ENCODE measurements at regions not wholly inside any gene's neighbourhood (a gene's known extent, or its start where the extent isn't known, plus 50 kb on each side); places are given as distances from the start of the nearest gene placed in this dataset.

DNA sequence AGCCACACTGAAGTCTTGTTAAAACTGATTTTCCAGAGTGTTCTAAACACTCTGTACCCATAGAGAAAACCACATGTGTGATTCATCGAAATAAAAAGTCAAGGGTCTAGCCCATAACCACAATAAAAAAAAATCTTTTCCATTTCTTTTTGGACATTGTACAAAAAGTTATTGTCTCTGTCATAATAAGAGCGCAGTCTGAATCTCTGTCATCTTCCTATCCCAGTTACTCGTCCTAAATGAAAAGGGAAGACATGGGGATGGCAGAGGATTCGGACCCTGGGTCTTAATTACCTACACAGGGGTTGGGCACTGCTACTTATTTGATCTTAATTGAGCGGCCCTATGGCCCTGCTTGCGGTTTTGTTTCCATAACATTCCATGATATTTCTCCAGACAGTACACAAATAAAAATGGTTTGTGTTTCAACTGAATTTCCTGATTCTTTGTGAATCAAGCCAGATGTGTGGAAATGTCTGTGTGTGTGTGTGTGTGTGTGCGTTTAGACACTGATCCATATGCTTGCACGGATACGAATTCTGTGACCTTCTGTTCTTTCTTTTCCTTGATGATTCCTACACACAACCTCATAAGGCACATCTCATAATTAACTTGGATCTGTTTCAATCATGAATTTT is 133.4 kb upstream of the SPATS2L start:
- Histone ChIP-seq H3K4me3 (no peak overlapping the region), H3K9me3 (no peaks in the 10 kb centered on the region), H3K27ac (no peak overlapping the region), H3K4me1 (no peaks in the 10 kb centered on the region), H3K27me3 (no peaks in the 10 kb centered on the region), H3K36me3 (no peaks in the 10 kb centered on the region)
- intact Hi-C loops (cut with DNase I; ENCODE audit: low total_unique reads), result no loop called here
- 77 to 79% methylated on average over 9 of the region's 9 CpGs for WGBS, 2 donors (ENCODE audit: low coverage in 1 of 2)
- TF ChIP-seq POLR2A (IDR thresholded peaks at IDR 0.05) (no peak), POLR2AphosphoS5 (IDR thresholded peaks at IDR 0.05) (no peak), EP300 (IDR thresholded peaks at IDR 0.05; ENCODE audit: low read depth) (no peak)
- TF ChIP-seq, protein P1, sequence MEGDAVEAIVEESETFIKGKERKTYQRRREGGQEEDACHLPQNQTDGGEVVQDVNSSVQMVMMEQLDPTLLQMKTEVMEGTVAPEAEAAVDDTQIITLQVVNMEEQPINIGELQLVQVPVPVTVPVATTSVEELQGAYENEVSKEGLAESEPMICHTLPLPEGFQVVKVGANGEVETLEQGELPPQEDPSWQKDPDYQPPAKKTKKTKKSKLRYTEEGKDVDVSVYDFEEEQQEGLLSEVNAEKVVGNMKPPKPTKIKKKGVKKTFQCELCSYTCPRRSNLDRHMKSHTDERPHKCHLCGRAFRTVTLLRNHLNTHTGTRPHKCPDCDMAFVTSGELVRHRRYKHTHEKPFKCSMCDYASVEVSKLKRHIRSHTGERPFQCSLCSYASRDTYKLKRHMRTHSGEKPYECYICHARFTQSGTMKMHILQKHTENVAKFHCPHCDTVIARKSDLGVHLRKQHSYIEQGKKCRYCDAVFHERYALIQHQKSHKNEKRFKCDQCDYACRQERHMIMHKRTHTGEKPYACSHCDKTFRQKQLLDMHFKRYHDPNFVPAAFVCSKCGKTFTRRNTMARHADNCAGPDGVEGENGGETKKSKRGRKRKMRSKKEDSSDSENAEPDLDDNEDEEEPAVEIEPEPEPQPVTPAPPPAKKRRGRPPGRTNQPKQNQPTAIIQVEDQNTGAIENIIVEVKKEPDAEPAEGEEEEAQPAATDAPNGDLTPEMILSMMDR (IDR thresholded peaks at IDR 0.05), result no peak
- in situ Hi-C loops (cut with MboI; ENCODE audit: low pct_ligation_motif_present in 1 of 4, low pct_unique_long_range_greater_than_20kb in 1 of 4, low sequenced_read_pairs in 3 of 4), result no loop called here
- DNase-seq, result no peak

DNA sequence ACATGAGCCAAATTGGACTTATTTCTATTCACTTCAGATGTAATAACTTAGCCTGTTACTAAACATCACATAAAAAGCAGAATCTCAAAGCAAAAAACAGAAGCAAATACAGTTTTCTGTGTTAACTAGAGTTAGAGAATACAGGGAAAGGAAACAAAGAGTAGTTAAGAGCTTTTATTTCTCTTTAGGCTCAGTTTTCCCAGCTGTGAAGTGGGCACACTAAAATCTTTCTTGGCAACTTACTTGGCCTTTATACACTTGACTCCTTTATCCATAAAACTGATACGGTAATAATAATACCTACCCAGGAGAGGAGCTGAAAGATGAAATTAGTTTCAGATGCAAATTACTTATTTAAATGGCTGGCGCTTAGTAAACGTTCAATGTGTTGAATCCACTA is 132.8 kb upstream of the SPATS2L start:
- no peak for DNase-seq
- intact Hi-C loops (cut with DNase I; ENCODE audit: low total_unique reads), result no loop called here
- no peaks in the 10 kb centered on the region for H3K27me3 ChIP-seq
- H3K27ac ChIP-seq, result no peak overlapping the region
- no peak overlapping the region for H3K4me3 ChIP-seq
- no peaks in the 10 kb centered on the region for H3K36me3 ChIP-seq
- no peaks in the 10 kb centered on the region for H3K4me1 ChIP-seq
- in situ Hi-C loops (cut with MboI; ENCODE audit: low pct_ligation_motif_present in 1 of 4, low pct_unique_long_range_greater_than_20kb in 1 of 4, low sequenced_read_pairs in 3 of 4), result no loop called here
- no peaks in the 10 kb centered on the region for H3K9me3 ChIP-seq
- no peak for TF ChIP-seq POLR2A (IDR thresholded peaks at IDR 0.05)
- TF ChIP-seq, protein P1 (IDR thresholded peaks at IDR 0.05), result no peak
- no peak for TF ChIP-seq POLR2AphosphoS5 (IDR thresholded peaks at IDR 0.05)
- WGBS, 2 donors (ENCODE audit: low coverage in 1 of 2), result 87 to 91% methylated on average over 3 of the region's 3 CpGs

DNA sequence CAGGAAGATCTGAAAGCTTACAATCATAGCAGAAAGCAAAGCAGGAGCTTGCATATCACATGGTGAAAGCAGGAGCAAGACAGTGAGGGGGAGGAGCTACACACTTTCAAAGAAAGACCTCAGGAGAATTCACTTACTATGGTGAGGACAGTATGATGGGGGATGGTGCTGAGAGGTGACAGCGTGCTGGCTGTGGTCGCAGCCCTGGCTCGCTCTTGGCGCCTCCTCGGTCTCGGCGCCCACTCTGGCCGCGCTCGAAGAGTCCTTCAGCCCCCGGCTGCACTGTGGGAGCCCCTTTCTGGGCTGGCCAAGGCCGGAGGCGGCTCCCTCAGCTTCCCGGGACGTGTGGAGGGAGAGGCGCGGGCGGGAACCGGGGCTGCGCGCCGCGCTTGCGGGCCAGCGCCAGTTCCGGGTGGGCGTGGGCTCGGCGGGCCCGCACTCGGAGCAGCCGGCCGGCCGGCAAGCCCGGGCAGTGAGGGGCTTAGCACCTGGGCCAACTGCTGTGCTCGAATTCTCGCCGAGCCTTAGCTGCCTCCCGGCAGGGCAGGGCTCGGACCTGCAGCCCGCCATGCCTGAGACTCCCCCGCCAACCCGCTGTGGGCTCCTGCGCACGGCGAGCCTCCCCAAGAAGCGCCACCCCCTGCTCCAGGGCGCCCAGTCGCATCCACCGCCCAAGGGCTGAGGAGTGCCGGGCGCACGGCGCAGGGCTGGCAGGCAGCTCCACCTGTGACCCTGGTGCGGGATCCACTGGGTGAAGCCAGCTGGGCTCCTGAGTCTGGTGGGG is 131.9 kb upstream of the SPATS2L start:
- in situ Hi-C loops (cut with MboI; ENCODE audit: low pct_ligation_motif_present in 1 of 4, low pct_unique_long_range_greater_than_20kb in 1 of 4, low sequenced_read_pairs in 3 of 4), result no loop called here

More for the DNA sequence above, 131.9 kb upstream of the SPATS2L start:
- TF ChIP-seq POLR2AphosphoS5 (IDR thresholded peaks at IDR 0.05) (no peak), EP300 (IDR thresholded peaks at IDR 0.05; ENCODE audit: low read depth) (no peak), POLR2A (IDR thresholded peaks at IDR 0.05) (no peak)
- TF ChIP-seq, protein P1 (IDR thresholded peaks at IDR 0.05), result no peak
- 80 to 98% methylated on average over 1 to 42 of the region's 55 CpGs for WGBS, 2 donors (ENCODE audit: low coverage in 1 of 2)
- no peaks in the 10 kb centered on the region for H3K4me1 ChIP-seq
- DNase-seq, result no peak
- H3K27me3 ChIP-seq, result no peaks in the 10 kb centered on the region
- no peaks in the 10 kb centered on the region for H3K9me3 ChIP-seq
- H3K4me3 ChIP-seq, result no peak overlapping the region
- intact Hi-C loops (cut with DNase I; ENCODE audit: low total_unique reads), result no loop called here
- H3K27ac ChIP-seq, result no peak overlapping the region
- H3K36me3 ChIP-seq, result no peaks in the 10 kb centered on the region

Measured in transverse colon (tissue), 4 donors.